Anterior cingulate cortex (tissue), 58 donors: ENCODE measurements at regions not wholly inside any gene's neighbourhood (a gene's known extent, or its start where the extent isn't known, plus 50 kb on each side); places are given as distances from the start of the nearest gene placed in this dataset.
A peak's percentile ranks its signal among the peaks of the same experiment; 100 is the strongest.
"Not testable (repeated sequence)": the region's sequence is repeated elsewhere in the genome, so short reads cannot be mapped to it uniquely, and the experiment has no call there.

Source experiments
- DNase-seq, 58 donors: peaks; one replicate each; lab custom pipeline; 2025; lab: John Stamatoyannopoulos, UW

DNA sequence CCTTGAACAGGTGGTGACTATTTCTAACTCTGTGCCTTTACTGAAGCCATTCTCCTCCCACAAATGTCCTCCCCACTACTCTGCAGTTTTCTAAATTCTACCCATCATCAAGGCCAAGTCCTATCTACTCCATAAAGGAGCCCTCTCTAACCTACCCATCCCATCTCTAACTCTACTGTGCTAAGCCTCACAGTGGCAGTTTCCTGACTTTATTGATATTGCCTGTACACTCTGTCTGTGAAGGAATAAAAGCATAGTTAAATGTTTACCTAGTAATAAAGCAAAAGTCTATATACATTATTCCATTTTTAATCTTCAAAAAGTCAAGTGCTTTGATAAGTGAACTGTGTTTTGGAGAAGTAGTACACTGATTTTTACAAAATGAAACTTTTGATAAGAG, 178.4 kb upstream of the HMCN1 start:
- DNase-seq, result no peak

- DNase-seq, result no peak
Observed at GRCh38 chr1:185551008-185551407, 183.2 kb upstream of the HMCN1 start.

- DNase-seq, result no peak
Observed at GRCh38 chr1:185549906-185550305, 184.3 kb upstream of the HMCN1 start.

GRCh38 chr1:185546029-185546428, 188.2 kb upstream of the HMCN1 start:
- no peak for DNase-seq

- DNase-seq, result no peak
Observed at GRCh38 chr1:185541871-185542301, 192.3 kb upstream of the HMCN1 start.

GRCh38 chr1:185540295-185540694, 193.9 kb upstream of the HMCN1 start:
- no peak for DNase-seq

GRCh38 chr1:185539277-185539943, 194.8 kb upstream of the HMCN1 start:
- DNase-seq, result no peak

DNA sequence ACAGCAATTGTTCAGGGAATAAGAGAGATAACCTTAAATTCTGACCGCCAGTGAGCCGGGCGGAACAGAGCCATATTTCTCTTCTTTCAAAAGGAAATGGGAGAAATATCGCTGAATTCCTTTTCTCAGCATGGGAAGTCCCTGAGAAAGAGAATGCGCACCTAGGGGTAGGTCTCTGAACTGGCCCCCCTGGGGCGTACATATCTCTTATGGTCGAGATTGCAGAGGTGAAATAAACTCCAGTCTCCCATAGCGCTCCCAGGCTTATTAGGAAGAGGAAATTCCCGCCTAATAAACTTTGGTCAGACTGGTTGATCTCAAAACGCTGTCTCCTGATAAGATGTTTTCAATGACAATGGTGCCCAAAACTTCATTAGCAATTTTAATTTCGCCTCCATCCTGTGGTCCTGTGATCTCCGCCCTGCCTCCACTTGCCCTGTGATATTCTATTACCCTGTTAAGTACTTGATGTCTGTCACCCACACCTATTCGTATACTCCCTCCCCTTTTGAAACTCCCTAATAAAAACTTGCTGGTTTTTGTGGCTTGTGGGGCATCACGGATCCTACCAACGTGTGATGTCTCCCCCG, 195.8 kb upstream of the HMCN1 start:
- DNase-seq, result not testable (repeated sequence)

GRCh38 chr1:185537596-185537995, 196.6 kb upstream of the HMCN1 start:
- DNase-seq, result no peak

DNA sequence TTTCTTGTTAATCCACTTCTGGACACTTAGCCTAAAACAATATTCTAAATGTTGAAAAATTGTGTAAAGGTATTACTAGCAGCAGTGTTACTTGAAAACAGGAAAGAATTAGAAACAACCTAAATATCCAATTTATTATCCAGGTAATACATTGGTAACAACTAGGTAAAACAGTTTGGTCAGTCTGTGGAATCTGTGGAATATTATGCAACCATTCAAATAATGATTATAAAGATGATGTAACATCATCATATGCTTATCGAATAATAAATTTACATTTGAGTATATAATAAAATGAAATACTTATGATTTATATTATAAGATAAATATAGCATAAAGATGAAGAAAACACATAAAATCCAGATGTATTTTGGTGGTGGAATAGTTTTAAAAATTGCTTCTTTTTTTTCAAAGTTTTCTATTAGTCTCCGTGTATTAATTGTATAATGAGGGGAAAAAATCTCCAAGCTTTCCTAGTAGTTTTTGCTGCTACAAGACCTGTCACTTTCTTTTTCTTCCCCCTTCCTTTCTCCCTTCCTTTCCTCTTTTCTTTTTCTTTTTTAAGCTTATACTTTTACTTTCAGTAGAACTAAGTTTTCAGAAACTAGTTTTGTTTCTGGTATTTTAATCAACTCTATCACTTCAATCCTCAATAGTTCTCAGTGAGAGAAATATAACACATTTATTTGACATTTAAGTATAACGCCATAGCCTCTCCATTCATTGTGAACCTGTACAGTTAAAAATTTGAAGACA, 197.8 kb upstream of the HMCN1 start:
- DNase-seq, result no peak

GRCh38 chr1:185535621-185536020, 198.6 kb upstream of the HMCN1 start:
- no peak for DNase-seq

DNA sequence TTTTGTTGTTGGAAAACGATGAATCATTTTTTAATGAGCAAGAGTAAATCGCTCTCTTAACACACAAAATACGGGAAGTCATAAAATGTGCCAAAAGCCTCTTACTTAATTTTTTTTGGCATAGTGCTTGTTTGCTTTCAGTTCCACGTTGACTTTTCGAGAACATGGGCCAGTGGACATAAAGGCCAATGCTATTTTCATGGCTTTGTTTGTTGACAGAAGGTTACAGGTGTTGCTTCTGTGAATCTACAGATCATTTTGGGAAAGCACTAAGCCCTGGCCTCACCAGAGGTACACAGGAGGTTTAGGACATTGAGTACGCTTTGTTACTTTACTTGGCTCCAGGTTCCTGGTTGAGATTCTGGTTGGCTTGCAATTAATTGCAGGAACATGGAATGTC, 199.4 kb upstream of the HMCN1 start:
- no peak for DNase-seq

DNA sequence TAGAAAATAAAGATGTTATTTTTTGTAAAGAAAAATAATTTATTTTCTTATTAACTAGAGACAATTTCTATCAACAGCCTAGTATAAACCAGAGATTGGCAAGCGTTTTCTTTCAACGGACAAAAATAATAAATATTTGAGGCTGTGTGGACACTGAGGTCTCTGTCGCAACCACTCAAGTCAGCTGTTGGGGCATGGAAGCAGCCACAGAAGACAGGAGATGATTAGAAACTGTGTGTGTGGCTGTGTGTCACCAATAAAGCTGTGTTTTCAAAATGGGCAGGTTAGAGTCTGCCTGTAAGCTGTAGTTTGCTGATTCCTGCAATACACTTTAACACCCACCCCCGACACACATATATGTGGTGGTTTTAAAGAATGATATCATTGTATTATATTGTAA, 200.6 kb upstream of the HMCN1 start:
- no peak for DNase-seq

DNA sequence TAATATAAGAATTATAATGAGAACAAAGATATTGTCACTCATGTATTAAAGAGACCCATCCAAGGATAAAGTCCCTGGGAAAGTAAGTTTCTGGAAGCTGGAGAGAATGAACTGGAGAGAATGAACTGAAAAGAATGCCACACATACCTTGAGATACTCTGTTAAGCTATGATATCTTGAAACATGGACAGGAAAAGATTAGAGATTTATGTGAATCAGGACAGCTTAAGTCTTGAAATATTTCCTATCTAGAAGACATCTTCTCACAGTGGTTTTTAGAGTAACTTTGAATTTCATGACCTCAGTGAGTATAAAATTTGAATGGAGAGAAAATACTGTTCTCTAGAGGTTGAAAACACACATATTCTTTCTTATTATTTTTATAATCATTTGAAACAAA, 201.3 kb upstream of the HMCN1 start:
- DNase-seq, result no peak

- DNase-seq, result no peak
Observed at GRCh38 chr1:185531838-185532237, 202.4 kb upstream of the HMCN1 start.

GRCh38 chr1:185530215-185530614, 204.0 kb upstream of the HMCN1 start:
- no peak for DNase-seq

DNA sequence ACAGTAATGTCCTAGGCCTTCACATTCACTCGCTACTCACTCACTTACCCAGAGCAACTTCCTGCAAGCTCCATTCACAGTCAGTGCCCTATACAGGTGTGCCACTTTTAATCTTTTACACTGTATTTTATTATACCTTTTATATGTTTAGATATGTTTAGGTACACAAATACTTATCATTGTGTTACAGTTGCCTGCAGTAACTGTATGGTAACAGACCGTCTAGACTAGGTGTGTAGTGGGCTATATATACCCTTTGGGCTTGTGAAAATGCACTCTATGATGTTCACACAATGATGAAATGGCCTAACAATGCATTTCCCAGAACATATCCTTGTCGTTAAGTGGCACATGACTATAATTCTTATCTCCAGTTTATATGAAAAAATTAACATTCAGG, 204.5 kb upstream of the HMCN1 start:
- no peak for DNase-seq

DNA sequence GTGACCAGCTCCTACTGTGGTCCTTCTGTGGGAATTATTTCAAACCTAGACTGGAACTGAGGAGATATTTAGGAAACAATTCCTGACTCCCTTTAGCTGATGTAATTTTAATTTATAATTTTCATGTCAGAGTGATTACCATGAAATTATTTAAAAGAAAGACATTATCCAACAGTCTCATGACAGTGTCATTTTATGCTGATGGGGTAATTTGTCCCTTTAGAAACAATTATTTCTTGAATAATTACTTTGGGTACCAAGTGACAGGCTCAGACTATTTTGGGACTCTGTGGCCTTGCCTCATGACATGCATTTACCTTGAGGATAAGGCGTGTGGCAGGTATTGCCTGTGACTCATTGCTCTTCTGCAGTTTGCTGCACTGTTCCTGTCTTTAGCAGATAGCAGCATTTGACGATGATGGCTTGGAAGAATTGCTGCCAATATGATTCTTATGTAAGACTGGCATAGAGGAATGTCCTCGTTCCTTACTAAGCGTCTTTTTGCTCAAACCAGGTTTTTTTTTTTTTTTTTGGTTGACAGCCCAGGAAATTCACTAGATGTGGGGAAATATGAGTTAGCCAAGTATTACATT, 206.0 kb upstream of the HMCN1 start:
- DNase-seq, result peak in 1 of 58 donors; percentile 28

GRCh38 chr1:185526344-185527307, 207.6 kb upstream of the HMCN1 start:
- DNase-seq, result no peak

- DNase-seq, result no peak
Observed at GRCh38 chr1:185520188-185520920, 203.3 kb upstream of the IVNS1ABP start.
